GDM1 (cell line): ENCODE measurements at regions not wholly inside any gene's neighbourhood (a gene's known extent, or its start where the extent isn't known, plus 50 kb on each side); places are given as distances from the start of the nearest gene placed in this dataset.

Source experiments
- DNase-seq: peaks from one replicate; lab custom pipeline; 2025; lab: John Stamatoyannopoulos, UW

DNA sequence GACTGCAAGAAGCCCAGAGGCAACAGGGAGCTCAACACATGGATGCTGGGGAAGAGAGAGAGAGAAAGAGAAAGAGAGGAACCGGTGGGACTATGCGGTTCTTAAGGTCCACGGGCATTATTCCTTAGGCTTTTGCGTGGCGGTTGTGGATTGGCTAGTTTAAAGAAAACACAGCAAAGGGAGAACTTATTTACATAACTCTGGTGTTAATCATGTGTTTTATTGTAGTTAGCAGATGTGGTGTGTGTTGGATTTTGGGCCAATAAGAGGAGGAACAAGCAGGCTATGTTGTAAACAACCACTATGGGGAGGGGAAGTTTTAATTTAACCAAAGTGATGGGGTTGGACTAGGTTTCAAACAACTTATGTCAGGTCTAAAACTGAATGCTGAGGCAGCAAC is 275.3 kb upstream of the KLF12 start:
- no peak for DNase-seq

DNA sequence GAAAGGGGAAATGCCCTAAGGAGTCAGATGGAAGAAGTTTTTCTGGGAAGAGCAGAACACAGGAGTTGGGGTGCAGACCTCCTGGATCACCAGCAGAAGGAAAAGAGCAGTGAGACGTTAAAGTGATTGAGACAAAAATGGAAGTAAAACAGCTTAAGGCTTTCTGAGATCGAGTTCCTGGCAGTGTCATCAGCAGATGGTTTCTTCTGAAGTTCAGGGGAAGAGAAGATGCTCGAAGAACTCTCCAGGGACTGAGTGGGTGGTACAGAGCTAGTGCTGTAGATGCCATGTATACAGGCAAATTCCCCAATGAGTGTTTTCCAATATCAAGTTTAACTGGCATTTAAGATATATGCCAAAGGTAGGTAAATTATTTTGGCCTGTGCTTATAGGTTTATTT is 272.2 kb upstream of the KLF12 start:
- DNase-seq = no peak

DNA sequence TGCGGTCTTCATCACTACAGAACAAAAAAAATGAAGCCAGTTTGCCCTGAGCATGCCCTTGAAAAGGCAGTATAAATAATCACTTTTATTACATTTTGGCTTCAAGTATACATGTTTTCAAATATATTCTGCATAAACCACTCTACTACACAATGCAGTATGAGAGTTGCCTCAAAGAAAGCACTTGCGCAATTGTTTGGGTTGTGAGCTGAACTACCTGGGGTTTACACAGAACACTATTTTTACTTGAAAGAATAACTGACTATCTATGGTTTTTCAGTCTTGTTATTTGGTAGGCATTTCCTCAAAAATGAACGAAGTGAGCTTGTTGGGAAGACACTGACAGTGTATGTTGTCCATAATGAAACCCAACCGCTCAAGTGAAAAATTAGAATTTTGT is 264.4 kb upstream of the KLF12 start:
- DNase-seq = no peak

DNA sequence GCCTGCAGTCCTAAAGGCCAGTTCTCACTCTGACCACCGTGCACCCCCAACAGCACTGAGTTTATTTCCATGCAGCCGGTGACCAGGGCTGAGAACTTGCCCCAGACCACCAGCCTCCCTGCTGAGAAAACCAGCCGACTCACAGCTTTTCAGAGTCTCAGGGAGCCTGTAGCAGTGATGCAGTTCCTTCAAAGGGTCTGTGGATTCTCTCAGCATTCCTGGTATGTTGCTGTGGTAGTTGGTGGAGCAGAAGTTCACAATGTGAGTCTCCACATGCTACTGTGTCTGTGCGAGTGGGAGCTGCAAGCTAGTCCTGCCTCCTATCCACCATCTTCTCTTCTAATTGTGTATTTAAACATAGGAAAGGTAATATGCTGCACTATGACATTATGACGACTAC is 254.9 kb upstream of the KLF12 start:
- no peak for DNase-seq

DNA sequence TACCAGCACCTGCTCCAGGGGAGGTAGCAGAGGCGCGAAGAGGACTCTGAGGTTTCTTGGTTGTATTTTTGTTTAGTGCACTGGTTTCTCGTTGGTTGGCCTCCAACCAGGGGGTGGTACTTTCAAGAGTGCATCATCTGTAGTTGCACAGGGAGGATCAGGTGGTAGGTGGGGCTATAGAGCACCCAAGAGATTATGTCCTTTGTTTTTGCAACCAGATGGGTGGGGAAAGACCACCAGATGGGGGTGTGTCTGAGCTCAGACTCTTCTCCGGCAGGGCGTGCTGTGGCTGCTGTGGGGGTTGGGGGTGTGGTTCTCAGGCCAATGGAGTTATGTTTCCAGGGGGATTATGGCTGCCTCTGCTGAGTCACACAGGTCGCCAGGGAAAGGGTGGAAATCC is 254.4 kb upstream of the KLF12 start:
- no peak for DNase-seq

DNA sequence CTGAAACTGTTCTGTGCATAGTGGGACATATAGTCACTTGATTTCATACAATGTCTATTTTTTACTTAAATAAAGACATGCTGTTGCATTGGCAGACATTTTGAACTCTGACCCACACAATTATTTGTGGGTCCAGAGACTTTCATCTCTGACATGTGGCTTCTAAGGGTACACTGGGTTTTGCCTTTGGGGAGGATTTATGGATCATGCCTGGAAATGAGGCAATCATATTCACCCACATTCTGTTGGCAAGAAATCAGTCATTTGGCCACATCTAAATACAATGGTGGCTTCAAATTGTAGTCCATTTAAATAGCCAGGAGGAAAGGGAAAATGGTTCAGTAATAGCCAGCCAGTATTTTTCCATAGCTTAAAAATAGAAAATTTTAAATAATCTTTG is 238.3 kb upstream of the KLF12 start:
- no peak for DNase-seq

DNA sequence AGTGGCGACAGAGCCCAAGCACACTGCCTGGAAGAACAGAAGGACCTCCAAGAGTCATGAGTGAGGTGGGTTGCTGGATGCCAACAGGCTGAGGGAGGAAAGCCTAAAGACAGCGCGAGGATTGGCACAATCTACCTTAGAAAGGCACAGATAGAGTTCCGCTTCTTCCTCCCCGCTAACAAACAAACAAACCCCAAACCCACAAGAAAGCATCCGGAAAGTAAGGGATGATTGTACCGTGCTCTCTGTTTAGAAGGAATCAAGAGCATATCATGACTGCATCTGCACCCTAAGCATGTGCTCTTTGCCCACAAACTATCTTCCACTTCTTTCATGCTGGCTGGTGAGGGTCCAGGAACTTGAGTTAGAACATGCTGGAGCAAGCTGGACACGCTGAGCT is 233.0 kb upstream of the KLF12 start:
- DNase-seq = no peak

DNA sequence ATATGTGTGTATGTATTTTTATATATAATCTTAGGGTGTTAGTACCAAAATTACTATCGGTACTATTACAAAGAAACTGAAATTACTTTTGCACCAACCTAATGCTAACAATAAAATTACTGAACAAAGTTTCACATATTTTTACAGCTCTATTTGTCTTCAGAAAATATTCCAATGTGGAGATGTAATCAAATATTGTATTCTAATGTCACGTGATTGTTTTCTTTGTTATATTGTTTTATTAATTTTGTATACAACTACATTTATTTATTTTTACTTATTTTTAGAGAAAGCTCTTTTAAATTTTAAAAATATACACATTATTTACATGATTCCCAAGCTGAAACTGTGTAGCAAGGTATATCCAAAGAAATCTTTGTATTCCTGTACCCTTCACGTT is 227.1 kb upstream of the KLF12 start:
- DNase-seq = no peak

DNA sequence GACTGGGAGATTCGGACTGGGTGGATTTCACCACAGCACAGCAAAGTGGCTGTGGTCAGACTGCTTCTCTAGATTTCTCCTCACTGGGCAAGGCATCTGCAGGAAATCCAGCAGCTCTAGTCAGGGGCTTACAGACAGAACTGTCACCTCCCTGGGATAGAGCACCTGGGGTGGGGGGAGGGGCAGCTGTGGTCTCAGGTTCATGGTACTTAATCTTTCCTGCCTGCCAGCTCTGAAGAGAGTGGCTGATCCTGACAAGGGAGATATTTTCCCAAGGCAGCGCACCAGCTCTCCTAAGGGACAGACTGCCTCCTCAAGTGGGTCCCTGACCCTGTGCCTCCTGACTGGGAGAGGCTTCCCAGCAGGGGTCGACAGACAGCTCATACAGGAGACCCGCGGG is 212.8 kb upstream of the KLF12 start:
- no peak for DNase-seq

DNA sequence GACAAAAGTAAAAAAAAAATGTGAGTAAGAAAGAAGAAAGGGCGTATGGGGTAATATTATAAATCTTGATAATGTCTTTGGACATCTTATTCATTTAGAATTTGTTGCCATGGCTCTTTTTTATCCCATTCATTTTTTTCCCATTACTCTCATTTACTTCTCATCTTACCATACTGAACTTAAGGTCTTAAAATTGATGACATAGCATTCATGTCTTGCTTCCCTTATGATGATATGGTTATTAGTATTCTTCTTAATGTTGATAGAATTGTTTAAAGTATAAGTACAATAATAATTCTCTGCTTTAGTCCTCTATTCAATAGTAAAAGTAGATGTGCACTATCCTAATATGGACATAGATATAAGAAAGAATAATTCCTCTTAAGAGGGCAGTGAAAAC is 204.1 kb upstream of the KLF12 start:
- DNase-seq = no peak

DNA sequence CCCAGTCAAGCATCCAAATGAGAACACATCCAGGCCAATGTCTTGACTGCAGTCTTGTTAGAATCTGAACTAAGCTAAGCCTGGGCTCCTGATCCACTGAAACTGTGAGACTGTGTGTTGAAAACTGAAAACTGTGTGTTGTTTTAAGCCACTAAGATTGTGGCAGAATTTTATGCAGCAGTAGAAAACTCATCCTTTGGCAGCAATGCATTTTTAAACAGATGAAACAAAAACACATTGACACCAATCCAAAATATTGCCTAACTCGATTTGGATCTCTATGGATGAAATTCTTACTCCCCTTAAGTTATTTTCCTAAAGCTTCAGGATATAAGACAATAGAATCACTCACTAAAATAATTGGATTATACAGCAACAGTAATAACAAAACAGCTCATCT is 202.3 kb upstream of the KLF12 start:
- no peak for DNase-seq

DNA sequence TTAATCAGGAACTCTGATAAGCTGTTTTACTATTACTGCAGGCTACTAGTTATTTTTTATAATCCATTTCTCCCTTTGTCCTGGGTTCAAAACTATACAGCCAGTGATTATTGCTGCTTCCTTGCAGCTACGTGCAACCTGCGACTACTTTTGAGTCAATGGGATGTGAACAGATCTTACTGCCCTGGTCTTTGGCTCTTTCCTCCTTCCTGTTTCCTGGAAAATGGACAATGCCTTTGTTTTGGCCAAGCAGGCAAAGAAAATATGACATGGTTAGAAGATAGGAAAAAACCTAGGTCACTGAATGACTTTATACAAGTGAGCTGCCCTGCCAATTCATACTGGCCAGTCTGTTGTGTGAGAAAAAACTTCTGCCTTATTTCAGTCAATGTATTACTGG is 201.2 kb upstream of the KLF12 start:
- DNase-seq = no peak

DNA sequence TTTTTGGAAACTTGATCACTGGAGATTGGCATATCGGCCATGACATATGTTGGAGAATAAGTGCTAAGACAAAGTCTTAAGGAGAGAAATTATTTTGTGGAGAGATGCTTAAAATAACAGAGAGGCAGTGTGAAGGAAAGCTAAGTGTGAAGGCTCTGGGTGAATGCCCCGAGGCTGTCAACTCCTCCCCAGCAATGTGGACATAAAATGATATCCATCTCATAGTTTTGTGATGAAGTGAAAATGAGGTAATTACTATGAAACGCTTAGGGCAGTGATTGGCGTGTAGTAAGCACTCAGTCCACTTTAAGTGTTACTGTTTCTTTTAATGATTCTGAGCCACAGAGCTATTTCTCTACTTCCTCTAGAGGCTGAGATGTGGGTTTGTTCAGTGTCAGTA is 195.8 kb upstream of the KLF12 start:
- no peak for DNase-seq

DNA sequence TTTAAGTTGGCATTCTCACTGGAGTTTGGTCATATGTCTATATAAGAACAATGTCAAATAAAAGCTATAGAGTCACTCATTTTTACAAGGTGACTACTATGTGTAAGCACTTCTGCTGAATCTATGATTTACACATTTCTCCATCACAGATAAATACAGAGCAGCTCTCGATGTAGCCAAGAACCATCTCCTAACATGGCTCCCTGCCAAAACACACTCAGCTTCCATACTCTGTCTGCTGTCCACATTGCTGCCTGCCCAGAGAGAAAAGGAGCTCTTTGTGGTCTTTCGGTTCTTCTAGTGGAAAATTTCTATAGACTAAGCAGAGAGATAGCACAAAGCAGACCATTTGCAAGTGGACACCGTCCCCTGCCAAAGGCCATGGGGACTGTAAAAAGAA is 190.9 kb upstream of the KLF12 start:
- no peak for DNase-seq

DNA sequence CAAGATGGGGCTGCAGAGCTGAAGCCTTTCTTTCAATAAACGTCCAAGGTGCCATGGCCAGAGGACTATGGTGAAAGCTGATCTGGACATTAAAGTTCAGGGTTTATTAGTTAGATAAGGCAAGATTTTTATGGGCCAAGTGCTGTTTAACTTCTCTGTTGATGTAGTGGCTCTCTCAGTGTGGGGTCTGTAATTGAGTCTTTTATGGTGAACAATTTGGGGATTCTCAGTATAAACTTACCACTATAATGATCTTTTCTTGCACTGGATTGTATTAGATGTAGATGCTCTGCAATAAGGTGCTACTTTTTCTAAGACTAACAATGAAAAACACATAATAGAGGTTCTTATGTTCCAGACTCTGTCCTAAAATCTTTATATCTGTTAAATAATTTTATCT is 190.1 kb upstream of the KLF12 start:
- no peak for DNase-seq

DNA sequence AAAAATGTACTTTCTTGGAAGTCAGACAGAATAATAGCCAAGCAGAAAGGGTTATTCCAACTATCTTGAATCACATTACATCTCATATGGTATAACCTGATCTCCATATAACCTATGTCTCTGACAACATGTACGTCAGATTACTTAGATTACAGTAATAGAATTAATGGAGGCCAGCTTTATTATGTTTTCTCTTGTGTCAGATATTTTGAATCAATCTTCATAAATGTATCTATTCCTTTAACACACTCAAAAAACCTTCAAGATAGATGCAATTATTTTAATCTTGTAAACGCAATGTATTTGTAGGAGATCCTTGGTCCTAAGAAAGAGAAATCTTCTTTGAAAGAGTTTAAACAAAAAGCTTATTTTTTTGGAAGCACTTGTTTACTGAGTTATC is 188.4 kb upstream of the KLF12 start:
- no peak for DNase-seq

DNA sequence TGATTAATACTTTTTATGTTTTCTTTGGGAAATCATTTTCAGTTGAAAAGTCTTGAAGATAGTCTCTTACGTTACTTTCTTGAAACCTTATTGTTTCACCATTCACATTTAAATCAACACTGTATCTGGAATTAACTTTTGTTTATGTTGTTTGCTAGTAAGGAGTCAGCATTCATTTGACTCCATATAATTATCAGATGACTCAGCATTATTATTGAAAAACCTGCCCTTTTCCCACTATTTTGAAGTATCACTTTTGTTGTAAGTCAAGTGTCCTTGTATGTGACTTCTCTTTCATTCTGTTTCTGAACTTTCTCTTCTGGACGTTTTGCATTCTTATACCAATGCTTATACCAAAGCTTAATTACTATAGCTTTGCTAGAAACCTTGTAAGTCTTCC is 186.1 kb upstream of the KLF12 start:
- no peak for DNase-seq

DNA sequence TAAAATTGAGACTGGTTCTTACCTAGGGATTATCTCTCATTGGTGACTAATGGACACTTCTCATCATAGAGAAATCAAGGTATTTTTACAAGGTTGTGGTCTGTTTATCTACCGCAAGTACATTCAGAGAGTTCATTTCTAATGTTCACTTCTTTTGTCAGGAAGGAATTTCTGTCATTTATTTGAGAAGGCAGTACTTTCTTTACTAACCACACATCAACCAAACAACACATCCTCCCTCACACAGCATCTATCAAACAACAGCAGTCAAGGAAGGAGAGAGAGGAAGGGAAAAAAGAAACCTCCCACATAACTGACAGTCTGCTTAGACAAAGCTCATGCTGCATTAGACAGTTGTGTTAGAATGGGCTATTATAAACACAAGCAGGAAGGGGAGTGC is 182.3 kb upstream of the KLF12 start:
- no peak for DNase-seq

DNA sequence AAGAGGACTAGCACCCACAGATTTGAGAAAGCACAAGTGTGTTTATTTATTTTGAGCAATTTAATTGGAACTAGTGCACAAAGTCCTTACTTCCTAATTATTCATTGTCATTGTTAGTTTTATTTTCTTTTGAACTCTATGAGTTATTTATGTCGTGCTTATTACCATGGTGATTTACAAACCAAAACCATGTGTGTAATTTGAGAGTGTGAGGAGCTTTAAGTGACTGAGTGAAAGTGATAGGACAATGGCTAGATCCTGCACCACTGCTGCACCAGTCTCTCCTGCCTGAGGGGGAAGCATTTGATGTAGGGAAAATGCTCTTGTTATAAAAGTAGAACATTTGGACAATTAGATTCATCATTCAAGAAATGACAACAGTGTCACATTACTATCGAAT is 172.3 kb upstream of the KLF12 start:
- no peak for DNase-seq

DNA sequence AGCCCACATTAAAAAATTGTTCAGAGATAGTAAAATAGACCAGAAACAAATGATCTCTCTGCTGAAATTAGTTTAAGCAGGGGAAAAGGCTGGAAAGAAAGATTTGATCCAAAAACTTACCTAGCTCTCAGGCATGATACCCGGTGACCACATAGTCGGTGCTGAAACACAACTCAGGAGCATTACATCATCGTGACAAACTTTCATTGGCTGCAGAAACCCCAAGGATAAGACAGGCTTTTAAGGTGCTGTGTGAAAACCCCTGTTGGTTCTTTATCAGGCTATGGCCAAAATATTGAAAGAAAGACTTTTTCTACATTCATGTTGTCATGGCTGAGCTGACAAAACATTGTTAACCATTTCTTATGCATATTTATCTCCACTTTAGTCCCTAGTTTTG is 171.7 kb upstream of the KLF12 start:
- DNase-seq = no peak

DNA sequence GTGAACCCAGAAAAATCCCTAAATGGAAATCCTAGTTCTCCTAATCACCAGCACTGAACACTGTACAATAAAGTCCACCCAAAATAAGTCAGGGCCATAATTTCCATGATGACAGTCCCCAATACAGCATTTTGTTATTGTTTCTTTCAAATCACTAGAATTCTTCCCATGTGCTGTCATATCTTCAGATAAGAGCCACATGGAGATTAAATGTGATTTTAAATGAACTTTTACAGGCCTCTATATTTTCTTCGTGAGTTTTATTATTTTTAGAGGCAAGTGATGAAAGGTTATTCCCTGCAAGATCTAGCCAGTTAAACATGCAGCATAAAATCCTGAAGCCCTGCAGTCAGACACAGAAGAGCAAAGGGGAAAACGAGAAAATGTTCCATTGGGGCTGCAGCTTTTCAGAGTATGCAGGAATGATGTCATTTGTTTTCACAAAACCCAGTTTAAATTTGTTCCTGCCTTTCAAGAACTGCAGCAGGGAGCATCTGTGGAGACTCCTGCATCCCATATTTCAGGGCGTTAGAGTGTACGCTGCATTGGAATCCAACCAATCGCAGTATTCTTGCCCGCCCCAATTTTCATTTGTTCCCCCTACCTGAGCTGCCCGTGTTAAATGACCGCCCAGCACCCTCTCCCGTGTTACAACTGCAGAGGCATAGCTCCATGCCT is 167.2 kb upstream of the KLF12 start:
- DNase-seq = no peak

DNA sequence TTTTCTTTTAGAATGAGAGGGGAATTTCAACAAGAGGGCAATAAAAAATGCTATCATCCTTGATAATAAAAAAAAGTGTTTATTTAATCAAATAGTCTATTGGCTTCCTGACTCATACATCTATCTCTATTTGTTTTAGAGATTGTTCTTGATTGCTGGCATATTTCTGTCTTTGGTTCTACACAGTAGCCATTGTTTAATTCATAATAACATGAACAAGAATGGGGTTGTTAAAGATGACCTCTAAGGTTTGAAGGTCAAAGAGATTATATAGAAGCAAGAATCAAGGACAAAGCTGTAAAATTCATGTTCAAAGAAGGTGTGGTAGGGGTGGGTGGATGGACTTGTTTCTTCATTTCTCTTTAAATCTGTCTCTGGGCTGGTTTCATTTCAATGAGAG is 166.0 kb upstream of the KLF12 start:
- no peak for DNase-seq

DNA sequence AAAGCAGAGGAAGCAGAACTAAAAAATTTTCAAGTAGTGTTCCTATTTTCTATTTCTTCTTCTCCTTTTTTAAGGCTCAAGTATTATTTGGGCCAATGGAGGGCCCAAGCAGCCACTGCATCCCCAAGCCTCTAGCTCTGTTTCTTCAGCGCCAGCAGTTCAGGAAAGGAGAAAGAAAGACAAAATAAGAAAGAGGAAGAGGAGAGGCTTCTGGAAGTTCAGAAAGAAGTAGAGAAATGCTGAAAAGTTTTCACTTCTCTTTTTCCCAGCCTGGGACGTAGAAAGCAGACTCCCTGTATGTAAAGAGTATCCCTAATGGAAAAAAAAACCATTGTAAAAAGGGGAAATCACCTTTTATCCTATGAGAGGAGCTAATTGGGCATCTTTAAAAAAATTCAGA is 165.5 kb upstream of the KLF12 start:
- no peak for DNase-seq

DNA sequence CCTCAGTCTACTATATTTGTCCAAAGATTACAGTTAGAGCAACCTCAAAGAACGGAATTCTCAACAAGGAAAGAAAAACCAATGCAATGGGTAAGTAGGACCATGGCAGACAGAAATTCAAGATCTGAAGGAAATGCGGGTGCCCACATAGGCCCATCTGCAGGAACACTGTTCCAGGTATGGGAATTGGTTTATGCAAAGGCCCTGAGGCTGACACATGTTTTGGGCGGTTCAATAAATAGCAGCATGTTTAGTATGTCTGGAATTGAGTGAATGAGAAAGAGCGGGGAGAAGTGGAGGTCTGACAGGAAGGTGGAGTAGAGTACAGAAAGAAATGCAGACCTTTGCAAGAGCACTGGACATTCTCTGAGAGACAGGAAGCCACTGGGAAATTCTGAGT is 164.7 kb upstream of the KLF12 start:
- no peak for DNase-seq
